Hepatocyte (in vitro differentiated cells): ENCODE measurements at regions not wholly inside any gene's neighbourhood (a gene's known extent, or its start where the extent isn't known, plus 50 kb on each side); places are given as distances from the start of the nearest gene placed in this dataset.

Experiments used
- DNase-seq: peaks from one replicate; pipeline ENCODE4 v3.0.0-alpha.2; 2016; ENCODE audit warnings: low spot score
- H2AFZ ChIP-seq: fragments of 200-600 bp; sonication (generic); 2 replicates; pipeline ENCODE4 v1.6.0; 2016; ENCODE audit warnings: antibody characterized with exemption, mild to moderate bottlenecking
- H3K27ac ChIP-seq: fragments of 200-600 bp; sonication (generic); 2 replicates; pipeline ENCODE4 v1.5.1; 2016; ENCODE audit warnings: mild to moderate bottlenecking
- H3K27me3 ChIP-seq: fragments of 200-600 bp; sonication (generic); 2 replicates; pipeline ENCODE4 v1.6.1; 2016
- H3K36me3 ChIP-seq: fragments of 200-600 bp; sonication (generic); replicated peaks from 2 replicates; pipeline ENCODE4 v1.5.1; 2016; ENCODE audit warnings: low read depth; ENCODE audit not compliant: insufficient read depth
- H3K4me1 ChIP-seq: fragments of 200-600 bp; sonication (generic); 2 replicates; pipeline ENCODE4 v1.5.1; 2016; ENCODE audit warnings: mild to moderate bottlenecking, moderate library complexity; ENCODE audit not compliant: insufficient read depth
- H3K4me2 ChIP-seq: fragments of 200-600 bp; sonication (generic); 2 replicates; pipeline ENCODE4 v1.6.0; 2016
- H3K4me3 ChIP-seq: fragments of 200-600 bp; sonication (generic); 2 replicates; pipeline ENCODE4 v1.5.1; 2016; ENCODE audit warnings: mild to moderate bottlenecking
- H3K79me2 ChIP-seq: fragments of 200-600 bp; sonication (generic); 2 replicates; pipeline ENCODE4 v1.6.0; 2017; ENCODE audit warnings: mild to moderate bottlenecking
- H3K9me2 ChIP-seq: fragments of 200-600 bp; sonication (generic); replicated peaks from 2 replicates; pipeline ENCODE4 v1.6.0; 2017; ENCODE audit warnings: mild to moderate bottlenecking; ENCODE audit not compliant: insufficient read depth
- H3K9me3 ChIP-seq: fragments of 200-600 bp; sonication (generic); 2 replicates; pipeline ENCODE4 v1.5.1; 2016; ENCODE audit warnings: low read depth, mild to moderate bottlenecking
- H4K20me1 ChIP-seq: fragments of 200-600 bp; sonication (generic); 2 replicates; pipeline ENCODE4 v1.6.0; 2016; ENCODE audit warnings: mild to moderate bottlenecking; ENCODE audit not compliant: insufficient read depth, poor library complexity, severe bottlenecking
- CTCF ChIP-seq: fragments of 200-600 bp; sonication (generic); IDR thresholded peaks from 2 replicates; pipeline ENCODE4 v1.5.1; 2016; ENCODE audit warnings: antibody characterized with exemption, mild to moderate bottlenecking; ENCODE audit not compliant: poor library complexity
- EZH2 ChIP-seq: fragments of 200-600 bp; sonication (generic); IDR thresholded peaks from 2 replicates; pipeline ENCODE4 v1.6.1; 2016; ENCODE audit warnings: antibody characterized with exemption, mild to moderate bottlenecking, borderline replicate concordance
- EZH2phosphoT487 ChIP-seq: fragments of 200-600 bp; sonication (generic); IDR thresholded peaks from one replicate; pipeline ENCODE4 v1.6.1; 2018; ENCODE audit warnings: antibody characterized with exemption, mild to moderate bottlenecking, low read depth, moderate library complexity; ENCODE audit not compliant: unreplicated experiment, severe bottlenecking
- WGBS: methylation state at CpG from one replicate; pipeline ENCODE4 v1.1.6; 2016; ENCODE audit warnings: low lambda C conversion rate; ENCODE audit errors: missing lambda C conversion rate; 5-methylcytosine and 5-hydroxymethylcytosine counted together

GRCh38 chr11:104487046-104487806 lies 323.3 kb upstream of the PDGFD start:
- no peaks in the 10 kb centered on the region for H3K4me1 ChIP-seq
- H3K36me3 ChIP-seq, result no peaks in the 10 kb centered on the region
- no peak overlapping the region for H3K4me2 ChIP-seq
- no peak overlapping the region for H3K4me3 ChIP-seq
- no peak overlapping the region for H2AFZ ChIP-seq
- no peaks in the 10 kb centered on the region for H3K27me3 ChIP-seq
- peaks cover 12% of the 10 kb centered on the region for H3K9me3 ChIP-seq
- no peaks in the 10 kb centered on the region for H4K20me1 ChIP-seq
- H3K79me2 ChIP-seq, result no peaks in the 10 kb centered on the region
- H3K27ac ChIP-seq, result no peak overlapping the region
- 48% methylated on average over 4 of the region's 4 CpGs for whole genome bisulfite sequencing
- TF ChIP-seq CTCF, result no peak
- H3K9me2 ChIP-seq, result no peaks in the 10 kb centered on the region
- DNase-seq, result no peak

GRCh38 chr11:104484804-104485554 lies 321.0 kb upstream of the PDGFD start:
- Histone ChIP-seq H3K4me1 (no peaks in the 10 kb centered on the region), H3K4me3 (no peak overlapping the region), H3K36me3 (no peaks in the 10 kb centered on the region), H4K20me1 (no peaks in the 10 kb centered on the region), H3K27ac (no peak overlapping the region), H2AFZ (no peak overlapping the region), H3K9me3 (peaks cover 4% of the 10 kb centered on the region), H3K27me3 (no peaks in the 10 kb centered on the region), H3K9me2 (no peaks in the 10 kb centered on the region), H3K4me2 (no peak overlapping the region), H3K79me2 (no peaks in the 10 kb centered on the region)
- TF ChIP-seq EZH2phosphoT487, result no peak
- no peak for TF ChIP-seq EZH2
- TF ChIP-seq CTCF, result no peak
- DNase-seq, result no peak
- 67% methylated on average over 4 of the region's 4 CpGs for WGBS

- Histone ChIP-seq H3K27ac (no peak overlapping the region), H4K20me1 (no peaks in the 10 kb centered on the region), H3K9me3 (no peaks in the 10 kb centered on the region), H3K4me2 (no peak overlapping the region), H3K4me1 (no peaks in the 10 kb centered on the region), H3K36me3 (no peaks in the 10 kb centered on the region), H3K4me3 (no peak overlapping the region), H2AFZ (no peak overlapping the region), H3K27me3 (no peaks in the 10 kb centered on the region), H3K9me2 (no peaks in the 10 kb centered on the region), H3K79me2 (no peaks in the 10 kb centered on the region)
- DNase-seq, result no peak
- 72% methylated on average over 2 of the region's 2 CpGs for WGBS
- no peak for TF ChIP-seq CTCF
- TF ChIP-seq EZH2phosphoT487, result no peak
- TF ChIP-seq EZH2, result no peak
Observed at GRCh38 chr11:104476898-104477297, 313.0 kb upstream of the PDGFD start.
